Hematopoietic multipotent progenitor cell (in vitro differentiated cells): ENCODE measurements at regions not wholly inside any gene's neighbourhood (a gene's known extent, or its start where the extent isn't known, plus 50 kb on each side); places are given as distances from the start of the nearest gene placed in this dataset.

Experiments used
- DNase-seq, 3 donors: peaks; one replicate each; pipeline ENCODE4 v3.0.0-alpha.2; 2011 to 2015; ENCODE audit warnings: low read depth in 2 of 3, low spot score in 2 of 3

DNA sequence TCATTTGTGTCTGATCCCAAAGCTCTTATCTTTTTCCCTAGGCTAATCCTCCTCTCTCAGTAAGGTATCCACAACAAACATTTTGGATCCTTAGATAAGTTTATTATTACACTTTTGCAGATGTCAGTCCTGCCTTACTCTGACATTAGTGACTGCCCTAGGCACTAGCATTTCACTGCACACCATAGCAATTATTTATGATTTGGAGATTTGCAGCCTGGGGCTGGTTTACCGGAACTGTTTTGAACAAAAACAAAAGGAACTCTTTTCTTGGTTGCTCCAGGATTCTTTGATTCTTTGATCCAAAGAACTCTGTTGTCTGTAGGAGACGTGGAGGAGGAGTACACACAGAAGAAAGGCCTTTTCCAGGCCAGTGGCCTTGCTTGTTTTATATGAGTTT, 80.4 kb downstream of the EDNRB start:
- DNase-seq: no peak

DNA sequence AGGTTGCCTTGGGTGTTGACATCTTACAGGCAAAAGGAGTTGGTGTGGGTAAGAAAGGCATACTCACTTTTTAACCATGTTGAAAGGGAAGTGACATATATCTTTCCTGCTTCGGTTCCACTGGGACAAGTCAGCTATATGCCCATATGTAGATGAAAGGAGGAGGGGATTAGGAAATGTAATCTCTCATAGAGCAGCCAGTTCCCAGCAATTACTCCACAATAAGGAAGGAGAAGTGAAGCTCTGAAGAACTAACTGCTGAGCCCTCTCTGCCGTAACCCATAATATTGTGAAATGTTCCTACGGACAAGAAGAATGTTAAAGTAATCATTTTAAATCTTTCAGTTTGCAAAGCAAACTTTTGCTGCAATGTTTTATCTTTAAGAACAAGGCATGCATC, 82.2 kb downstream of the EDNRB start:
- no peak for DNase-seq

DNA sequence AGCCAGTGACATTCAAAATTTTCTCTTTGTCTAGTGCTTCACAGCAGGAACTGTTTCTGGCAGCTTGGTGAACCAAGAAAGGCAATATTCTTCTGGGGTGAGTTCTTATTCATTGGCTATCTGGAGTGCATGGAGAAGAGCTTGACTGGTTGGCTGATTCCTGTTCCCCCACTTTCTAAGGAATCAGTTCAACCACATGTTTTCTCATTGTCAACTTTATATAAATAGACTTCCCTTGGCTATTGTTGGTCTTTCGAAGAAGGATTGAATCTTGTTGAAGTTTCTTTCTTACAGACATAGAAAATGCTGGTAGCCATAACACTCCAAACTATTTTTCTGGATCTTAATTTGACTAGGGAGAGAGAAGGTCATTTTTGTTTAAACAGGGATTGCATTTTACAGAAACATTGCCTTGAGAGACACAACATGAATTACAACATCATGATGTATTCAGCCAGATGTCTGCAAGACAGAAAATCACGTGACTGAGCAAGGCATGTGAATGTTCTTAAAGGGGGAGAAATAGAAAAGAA, 85.2 kb downstream of the EDNRB start:
- DNase-seq: no peak

- DNase-seq: peak in 1 of 3 donors; percentile 52
These were observed 86.1 kb downstream of the EDNRB start for GRCh38 chr13:77832339-77833100.

DNA sequence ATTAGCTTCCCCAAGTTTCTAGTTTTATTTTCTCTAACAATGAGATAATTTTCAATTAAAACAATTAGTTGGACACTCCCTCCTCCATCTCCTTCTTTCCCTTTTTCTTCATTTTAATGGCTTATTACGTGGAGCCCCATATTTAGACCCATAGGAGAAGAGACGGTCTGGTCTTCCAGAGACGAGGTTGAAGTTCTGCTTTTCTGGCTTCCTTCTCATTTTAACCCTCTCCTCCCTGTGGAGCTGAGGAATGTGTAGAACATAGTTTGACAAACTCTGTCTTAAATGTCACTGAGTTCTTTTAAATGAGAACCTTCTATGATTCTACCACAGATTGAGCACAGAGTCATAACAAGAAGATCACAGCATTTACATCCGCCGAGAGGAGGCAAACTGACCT, 86.8 kb downstream of the EDNRB start:
- no peak for DNase-seq

DNA sequence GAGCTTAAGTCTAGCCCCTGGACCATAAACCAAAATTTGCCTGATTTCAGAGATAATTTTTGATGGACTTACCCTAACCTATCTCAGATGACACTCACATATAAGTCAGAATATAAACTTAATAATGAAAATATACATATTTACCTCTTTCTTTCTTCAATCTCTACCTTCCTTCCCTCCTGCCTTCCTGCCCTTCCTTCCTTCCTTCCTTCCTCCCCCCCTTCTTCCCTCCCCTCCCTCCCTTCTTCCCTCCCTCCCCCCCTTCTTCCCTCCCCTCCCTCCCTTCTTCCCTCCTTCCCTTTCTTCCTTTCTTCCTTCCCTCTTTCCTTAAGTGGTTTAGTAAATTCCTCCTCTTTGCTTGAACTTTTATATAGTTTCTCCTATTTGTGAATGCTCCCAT, 88.7 kb downstream of the EDNRB start:
- no peak for DNase-seq

- no peak for DNase-seq
These were observed 89.8 kb downstream of the EDNRB start for GRCh38 chr13:77828799-77829198.

GRCh38 chr13:77827332-77827731, 91.3 kb downstream of the EDNRB start:
- DNase-seq: no peak

- peak in 2 of 3 donors; percentile 22 to 62 for DNase-seq
These were observed 98.0 kb downstream of the EDNRB start for GRCh38 chr13:77820431-77821149.

DNA sequence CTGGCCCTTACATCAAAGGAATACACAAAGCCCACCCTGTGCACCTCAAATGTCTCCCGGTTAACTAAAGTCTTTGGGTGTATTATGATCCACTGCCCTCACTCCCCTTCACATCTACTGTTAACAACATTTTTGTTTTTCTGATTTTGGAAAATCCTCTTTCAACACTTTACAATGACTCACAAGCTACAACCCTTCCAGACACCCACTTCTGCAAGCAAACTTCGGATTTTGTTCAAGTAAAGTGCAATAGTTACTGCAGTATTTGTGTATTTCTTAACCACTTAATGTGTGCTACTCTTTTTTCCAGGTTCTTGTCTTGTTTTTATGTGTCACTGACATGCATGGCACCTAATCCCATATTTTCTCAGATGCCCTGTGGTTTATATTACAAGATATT, 101.1 kb downstream of the EDNRB start:
- DNase-seq: no peak

DNA sequence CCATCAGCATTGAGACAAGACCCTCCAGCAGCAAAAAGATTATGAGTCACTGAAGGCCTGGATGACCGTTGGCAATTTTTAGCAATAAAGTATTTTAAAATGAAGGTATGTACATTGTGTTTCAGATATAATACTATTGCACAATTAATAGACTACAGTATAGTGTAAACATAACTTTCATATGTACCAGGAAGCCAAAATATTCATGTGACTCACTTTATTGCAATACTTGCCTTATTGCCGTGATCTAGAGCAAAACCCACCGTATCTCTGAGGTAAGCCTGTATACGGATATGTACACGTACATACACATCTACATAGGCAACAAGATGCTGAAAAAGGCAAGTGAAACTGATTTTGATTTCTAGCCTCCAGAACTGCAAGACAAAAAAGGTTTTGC, 103.3 kb downstream of the EDNRB start:
- no peak for DNase-seq
